IPS-20b (cell line): ENCODE measurements at regions not wholly inside any gene's neighbourhood (a gene's known extent, or its start where the extent isn't known, plus 50 kb on each side); places are given as distances from the start of the nearest gene placed in this dataset.
"Not testable (repeated sequence)": the region's sequence is repeated elsewhere in the genome, so short reads cannot be mapped to it uniquely, and the experiment has no call there.

ENCODE experiments used
- H3K27ac ChIP-seq: one replicate; pipeline ENCODE4 v1.5.1; 2013; ENCODE audit warnings: low read length
- H3K27me3 ChIP-seq: 2 replicates; pipeline ENCODE4 v1.6.1; 2013; ENCODE audit warnings: mild to moderate bottlenecking, low read length, inconsistent platforms; ENCODE audit not compliant: insufficient read depth
- H3K36me3 ChIP-seq: 2 replicates; pipeline ENCODE4 v1.6.1; 2013; ENCODE audit warnings: low read depth, mild to moderate bottlenecking, inconsistent platforms, low read length, moderate library complexity; ENCODE audit not compliant: insufficient read depth
- H3K4me1 ChIP-seq: 2 replicates; pipeline ENCODE4 v1.6.1; 2013; ENCODE audit warnings: mild to moderate bottlenecking, control low read depth, inconsistent platforms, low read length, moderate library complexity; ENCODE audit not compliant: insufficient read depth
- H3K4me3 ChIP-seq: 2 replicates; pipeline ENCODE4 v1.5.1; 2013; ENCODE audit warnings: mild to moderate bottlenecking, low read length, inconsistent platforms
- H3K9ac ChIP-seq: 2 replicates; pipeline ENCODE4 v1.6.1; 2013; ENCODE audit warnings: low read depth, mild to moderate bottlenecking, inconsistent platforms, low read length, moderate library complexity
- H3K9me3 ChIP-seq: 2 replicates; pipeline ENCODE4 v1.6.1; 2013; ENCODE audit warnings: mild to moderate bottlenecking, low read depth, low read length, inconsistent platforms; ENCODE audit not compliant: insufficient read depth

GRCh38 chr14:89743828-89744227 is 210.7 kb downstream of the EFCAB11 start:
- Histone ChIP-seq H3K36me3 (peaks cover 3% of the 10 kb centered on the region; the same call in 1 of the 2 replicates), H3K27ac (no peak overlapping the region), H3K9ac (no peak overlapping the region), H3K4me1 (no peaks in the 10 kb centered on the region), H3K4me3 (no peak overlapping the region), H3K9me3 (peaks cover 18% of the 10 kb centered on the region), H3K27me3 (no peaks in the 10 kb centered on the region)

- no peak overlapping the region for H3K9ac ChIP-seq
- peaks cover 15% of the 10 kb centered on the region for H3K9me3 ChIP-seq
- no peaks in the 10 kb centered on the region for H3K27me3 ChIP-seq
- no peak overlapping the region for H3K4me3 ChIP-seq
- peaks cover 3% of the 10 kb centered on the region; the same call in 1 of the 2 replicates for H3K36me3 ChIP-seq
- H3K4me1 ChIP-seq, result no peaks in the 10 kb centered on the region
- no peak overlapping the region for H3K27ac ChIP-seq
These were observed 214.3 kb downstream of the EFCAB11 start for GRCh38 chr14:89740241-89740640.

- no peak overlapping the region for H3K4me3 ChIP-seq
- peaks cover 6% of the 10 kb centered on the region for H3K9me3 ChIP-seq
- H3K9ac ChIP-seq, result no peak overlapping the region
- H3K4me1 ChIP-seq, result no peaks in the 10 kb centered on the region
- H3K27ac ChIP-seq, result no peak overlapping the region
- no peaks in the 10 kb centered on the region for H3K36me3 ChIP-seq
- H3K27me3 ChIP-seq, result no peaks in the 10 kb centered on the region
These were observed 217.6 kb downstream of the EFCAB11 start for GRCh38 chr14:89736881-89737280.

- Histone ChIP-seq H3K9me3 (no peaks in the 10 kb centered on the region), H3K4me1 (no peaks in the 10 kb centered on the region), H3K36me3 (no peaks in the 10 kb centered on the region), H3K27me3 (no peaks in the 10 kb centered on the region), H3K4me3 (no peak overlapping the region), H3K27ac (no peak overlapping the region), H3K9ac (no peak overlapping the region)
These were observed 223.1 kb downstream of the EFCAB11 start for GRCh38 chr14:89731396-89731933.

- no peak overlapping the region for H3K27ac ChIP-seq
- no peaks in the 10 kb centered on the region for H3K27me3 ChIP-seq
- no peaks in the 10 kb centered on the region for H3K4me1 ChIP-seq
- H3K36me3 ChIP-seq, result no peaks in the 10 kb centered on the region
- no peak overlapping the region for H3K4me3 ChIP-seq
- H3K9ac ChIP-seq, result no peak overlapping the region
- no peaks in the 10 kb centered on the region for H3K9me3 ChIP-seq
These were observed 223.8 kb downstream of the EFCAB11 start for GRCh38 chr14:89730687-89731086.

- no peak overlapping the region for H3K9ac ChIP-seq
- no peaks in the 10 kb centered on the region for H3K36me3 ChIP-seq
- H3K27ac ChIP-seq, result no peak overlapping the region
- H3K4me3 ChIP-seq, result no peak overlapping the region
- no peaks in the 10 kb centered on the region for H3K27me3 ChIP-seq
- H3K9me3 ChIP-seq, result no peaks in the 10 kb centered on the region
- H3K4me1 ChIP-seq, result 0 out of 2 replicates have a peak, but pooled peaks cover 8% of the 10 kb centered on the region
These were observed 225.6 kb downstream of the EFCAB11 start for GRCh38 chr14:89728964-89729363.

- not testable (repeated sequence) for H3K36me3 ChIP-seq, H3K27me3 ChIP-seq, H3K27ac ChIP-seq, H3K4me3 ChIP-seq, H3K9ac ChIP-seq, H3K9me3 ChIP-seq
- peaks cover 17% of the 10 kb centered on the region for H3K4me1 ChIP-seq
These were observed 228.3 kb downstream of the EFCAB11 start for GRCh38 chr14:89726226-89726625.

GRCh38 chr14:89724628-89724960 is 229.9 kb downstream of the EFCAB11 start:
- Histone ChIP-seq H3K4me3 (no peak overlapping the region), H3K9me3 (no peaks in the 10 kb centered on the region), H3K27me3 (no peaks in the 10 kb centered on the region), H3K9ac (no peak overlapping the region), H3K36me3 (no peaks in the 10 kb centered on the region), H3K27ac (no peak overlapping the region), H3K4me1 (peaks cover 28% of the 10 kb centered on the region)

- H3K27ac ChIP-seq, result no peak overlapping the region
- no peak overlapping the region for H3K4me3 ChIP-seq
- H3K9me3 ChIP-seq, result no peaks in the 10 kb centered on the region
- no peak overlapping the region for H3K9ac ChIP-seq
- no peaks in the 10 kb centered on the region for H3K27me3 ChIP-seq
- H3K4me1 ChIP-seq, result peaks cover 28% of the 10 kb centered on the region
- no peaks in the 10 kb centered on the region for H3K36me3 ChIP-seq
These were observed 230.5 kb downstream of the EFCAB11 start for GRCh38 chr14:89723930-89724627.

- H3K27me3 ChIP-seq, result no peaks in the 10 kb centered on the region
- H3K4me3 ChIP-seq, result no peak overlapping the region
- H3K4me1 ChIP-seq, result peaks cover 28% of the 10 kb centered on the region
- no peak overlapping the region for H3K27ac ChIP-seq
- no peaks in the 10 kb centered on the region for H3K36me3 ChIP-seq
- H3K9me3 ChIP-seq, result no peaks in the 10 kb centered on the region
- peak overlapping the region; percentile 43; the same call in 1 of the 2 replicates for H3K9ac ChIP-seq
These were observed 232.6 kb downstream of the EFCAB11 start for GRCh38 chr14:89721956-89722355.

- Histone ChIP-seq H3K36me3 (no peaks in the 10 kb centered on the region), H3K4me1 (peaks cover 28% of the 10 kb centered on the region), H3K9me3 (no peaks in the 10 kb centered on the region), H3K9ac (peak overlapping the region; percentile 43; the same call in 1 of the 2 replicates), H3K27me3 (no peaks in the 10 kb centered on the region), H3K4me3 (peak overlapping the region; percentile 5; the same call in 1 of the 2 replicates), H3K27ac (peak overlapping the region; percentile 49)
These were observed 233.5 kb downstream of the EFCAB11 start for GRCh38 chr14:89720741-89721729.
